ENCODE measurements at regions not wholly inside any gene's neighbourhood (a gene's known extent, or its start where the extent isn't known, plus 50 kb on each side); places are given as distances from the start of the nearest gene placed in this dataset.

DNA sequence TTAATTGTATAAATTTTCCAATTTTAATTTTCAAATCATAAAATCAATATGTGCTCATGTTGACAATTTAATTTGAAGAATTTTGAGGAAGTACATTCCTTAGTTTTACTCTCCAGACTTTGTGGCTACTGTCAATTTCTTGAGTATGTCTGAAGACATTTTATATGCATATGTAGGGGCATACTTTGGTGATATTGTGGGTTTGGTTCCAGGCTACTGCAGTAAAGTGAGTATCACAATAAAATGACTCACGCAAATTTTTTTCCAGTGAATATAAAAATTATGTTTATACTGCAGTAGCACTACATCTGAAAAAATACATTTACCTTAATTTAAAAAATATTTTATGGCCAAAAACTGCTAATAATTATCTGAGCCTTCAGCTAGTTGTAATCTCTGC lies 123.2 kb upstream of the PLCL2 start:
- Histone ChIP-seq H3K27ac (ENCODE audit: low read depth in 1 of 2, low read length in 2 of 2) (no peak overlapping the region), H3K4me1 (ENCODE audit: insufficient read depth, low read length) (no peaks in the 10 kb centered on the region), H3K9me3 (ENCODE audit: control insufficient read depth in 1 of 2, insufficient read depth in 1 of 2, low read length in 2 of 2) (no peaks in the 10 kb centered on the region), H3K27me3 (ENCODE audit: control insufficient read depth in 1 of 2, insufficient read depth in 2 of 2, low read length in 2 of 2) (no peaks in the 10 kb centered on the region), H3K36me3 (ENCODE audit: insufficient read depth, low read length) (no peaks in the 10 kb centered on the region), H3K4me3 (ENCODE audit: low read length) (no peak overlapping the region)
- Mint-ChIP-seq H3K4me3 (no peak overlapping the region), H3K27me3 (no peaks in the 10 kb centered on the region), H3K27ac (no peak overlapping the region), H3K36me3 (ENCODE audit: low read depth) (no peaks in the 10 kb centered on the region), H3K9me3 (no peaks in the 10 kb centered on the region), H3K4me1 (ENCODE audit: low read depth) (no peaks in the 10 kb centered on the region)
- TF ChIP-seq, protein P1, sequence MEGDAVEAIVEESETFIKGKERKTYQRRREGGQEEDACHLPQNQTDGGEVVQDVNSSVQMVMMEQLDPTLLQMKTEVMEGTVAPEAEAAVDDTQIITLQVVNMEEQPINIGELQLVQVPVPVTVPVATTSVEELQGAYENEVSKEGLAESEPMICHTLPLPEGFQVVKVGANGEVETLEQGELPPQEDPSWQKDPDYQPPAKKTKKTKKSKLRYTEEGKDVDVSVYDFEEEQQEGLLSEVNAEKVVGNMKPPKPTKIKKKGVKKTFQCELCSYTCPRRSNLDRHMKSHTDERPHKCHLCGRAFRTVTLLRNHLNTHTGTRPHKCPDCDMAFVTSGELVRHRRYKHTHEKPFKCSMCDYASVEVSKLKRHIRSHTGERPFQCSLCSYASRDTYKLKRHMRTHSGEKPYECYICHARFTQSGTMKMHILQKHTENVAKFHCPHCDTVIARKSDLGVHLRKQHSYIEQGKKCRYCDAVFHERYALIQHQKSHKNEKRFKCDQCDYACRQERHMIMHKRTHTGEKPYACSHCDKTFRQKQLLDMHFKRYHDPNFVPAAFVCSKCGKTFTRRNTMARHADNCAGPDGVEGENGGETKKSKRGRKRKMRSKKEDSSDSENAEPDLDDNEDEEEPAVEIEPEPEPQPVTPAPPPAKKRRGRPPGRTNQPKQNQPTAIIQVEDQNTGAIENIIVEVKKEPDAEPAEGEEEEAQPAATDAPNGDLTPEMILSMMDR (IDR thresholded peaks at IDR 0.05) = no peak
- POLR2A ChIA-PET = no interaction called here
- DNase-seq (no peak), ATAC-seq (ENCODE audit: poor library complexity) (no peak)
- CTCF ChIA-PET = no interaction called here
- intact Hi-C loops (cut with DNase I, micrococcal nuclease) = no loop called here

DNA sequence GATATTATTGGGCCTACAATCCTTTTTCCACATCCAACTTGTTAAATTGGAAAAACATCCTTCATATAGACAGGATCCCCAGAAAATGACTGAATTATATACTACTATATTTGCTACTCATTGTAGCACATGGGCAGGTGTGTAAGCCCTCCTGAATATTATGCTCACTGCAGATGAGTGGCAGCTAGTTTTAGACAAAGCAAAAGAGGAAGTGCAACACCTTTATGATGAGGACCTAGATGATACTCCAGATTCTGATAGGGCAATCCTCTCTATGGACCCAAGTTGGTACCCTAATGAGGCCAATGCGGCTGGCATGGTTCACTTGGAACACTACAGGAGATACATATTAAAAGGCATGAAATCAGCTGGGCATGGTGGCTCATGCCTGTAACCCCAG lies 119.1 kb upstream of the PLCL2 start:
- Mint-ChIP-seq H3K27me3 (no peaks in the 10 kb centered on the region), H3K36me3 (ENCODE audit: low read depth) (no peaks in the 10 kb centered on the region), H3K4me1 (ENCODE audit: low read depth) (no peaks in the 10 kb centered on the region), H3K4me3 (no peak overlapping the region), H3K9me3 (no peaks in the 10 kb centered on the region), H3K27ac (no peak overlapping the region)
- no peak overlapping the region for H3K4me3 ChIP-seq (ENCODE audit: low read length)
- DNase-seq = no peak
- no peak overlapping the region for H3K27ac ChIP-seq (ENCODE audit: low read depth in 1 of 2, low read length in 2 of 2)
- CTCF ChIA-PET = no interaction called here
- TF ChIP-seq, protein P1 (IDR thresholded peaks at IDR 0.05) = no peak
- no peaks in the 10 kb centered on the region for H3K27me3 ChIP-seq (ENCODE audit: control insufficient read depth in 1 of 2, insufficient read depth in 2 of 2, low read length in 2 of 2)
- POLR2A ChIA-PET = no interaction called here
- H3K9me3 ChIP-seq (ENCODE audit: control insufficient read depth in 1 of 2, insufficient read depth in 1 of 2, low read length in 2 of 2) = no peaks in the 10 kb centered on the region
- intact Hi-C loops (cut with DNase I, micrococcal nuclease) = no loop called here
- H3K4me1 ChIP-seq (ENCODE audit: insufficient read depth, low read length) = no peaks in the 10 kb centered on the region
- H3K36me3 ChIP-seq (ENCODE audit: insufficient read depth, low read length) = no peaks in the 10 kb centered on the region
- ATAC-seq (ENCODE audit: poor library complexity) = no peak

DNA sequence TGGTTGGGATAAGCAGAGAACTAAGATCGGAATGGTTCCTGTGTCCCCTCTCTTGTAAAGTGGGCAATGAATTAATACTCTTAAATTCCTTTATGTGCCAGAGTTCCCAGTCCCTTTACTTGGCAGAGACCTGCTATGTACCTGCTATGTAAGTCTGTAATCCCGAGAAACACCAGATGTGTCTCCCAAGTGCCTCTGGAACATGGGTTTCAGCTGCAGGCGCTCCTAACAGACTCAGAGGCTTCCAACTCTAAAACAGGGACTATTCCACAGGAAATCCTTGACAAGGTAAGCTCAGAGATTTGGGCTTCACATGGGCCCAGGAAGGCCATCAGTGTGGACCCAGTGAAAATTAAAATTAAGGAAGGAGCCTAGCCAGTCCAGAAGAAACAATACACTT lies 117.7 kb upstream of the PLCL2 start:
- H3K4me1 ChIP-seq (ENCODE audit: insufficient read depth, low read length) = no peaks in the 10 kb centered on the region
- H3K36me3 Mint-ChIP-seq (ENCODE audit: low read depth) = no peaks in the 10 kb centered on the region
- no peak for DNase-seq
- H3K36me3 ChIP-seq (ENCODE audit: insufficient read depth, low read length) = no peaks in the 10 kb centered on the region
- no peaks in the 10 kb centered on the region for H3K9me3 ChIP-seq (ENCODE audit: control insufficient read depth in 1 of 2, insufficient read depth in 1 of 2, low read length in 2 of 2)
- ChIA-PET CTCF (no interaction called here), POLR2A (no interaction called here)
- no peaks in the 10 kb centered on the region for H3K4me1 Mint-ChIP-seq (ENCODE audit: low read depth)
- no peak overlapping the region for H3K27ac Mint-ChIP-seq
- no peaks in the 10 kb centered on the region for H3K27me3 Mint-ChIP-seq
- intact Hi-C loops (cut with DNase I, micrococcal nuclease) = no loop called here
- TF ChIP-seq, protein P1 (IDR thresholded peaks at IDR 0.05) = no peak
- no peak for ATAC-seq (ENCODE audit: poor library complexity)
- no peak overlapping the region for H3K4me3 Mint-ChIP-seq
- H3K27me3 ChIP-seq (ENCODE audit: control insufficient read depth in 1 of 2, insufficient read depth in 2 of 2, low read length in 2 of 2) = no peaks in the 10 kb centered on the region
- H3K27ac ChIP-seq (ENCODE audit: low read depth in 1 of 2, low read length in 2 of 2) = no peak overlapping the region
- H3K9me3 Mint-ChIP-seq = no peaks in the 10 kb centered on the region
- no peak overlapping the region for H3K4me3 ChIP-seq (ENCODE audit: low read length)
